SK-N-SH (cell line): ENCODE measurements at regions not wholly inside any gene's neighbourhood (a gene's known extent, or its start where the extent isn't known, plus 50 kb on each side); places are given as distances from the start of the nearest gene placed in this dataset.

Source experiments
- CTCF ChIA-PET: fragments of 300-600, 350-600 bp; formaldehyde crosslinking; extraction: SDS; loops from one replicate; lab custom pipeline; 2021; lab: Yijun Ruan, JAX
- POLR2A ChIA-PET: fragments of 350-600 bp; sonication (Branson Sonifier 250); formaldehyde crosslinking; extraction: SDS; loops from one replicate; lab custom pipeline; 2020; ENCODE audit warnings: antibody characterized with exemption, inconsistent platforms; lab: Yijun Ruan, JAX
- DNase-seq: peaks from one replicate; pipeline ENCODE4 v3.0.0; 2012
- H2AFZ ChIP-seq: fragments of 200-600 bp; sonication (generic); 2 replicates; pipeline ENCODE4 v1.8.1; 2016; ENCODE audit warnings: antibody characterized with exemption, mild to moderate bottlenecking, low read depth
- H3F3A ChIP-seq: fragments of 200-600 bp; sonication (generic); replicated peaks from 2 replicates; pipeline ENCODE3; 2016; ENCODE audit warnings: antibody characterized with exemption, mild to moderate bottlenecking; ENCODE audit not compliant: insufficient read depth
- H3K27ac ChIP-seq, 2 experiments: fragments of 200-500 bp in 1 of 2; fragments of 200-600 bp in 1 of 2; sonication (Bioruptor generic) in 1 of 2; sonication (generic), shearing (Covaris generic) in 1 of 2; 2 replicates each; pipeline versions ENCODE4 v1.5.1 to v1.6.1; 2014 to 2016; ENCODE audit warnings: low read depth in 2 of 2, inconsistent platforms in 1 of 2, low read length in 1 of 2, mild to moderate bottlenecking in 1 of 2, mixed read lengths in 1 of 2
- H3K27me3 ChIP-seq: fragments of 200-600 bp; sonication (generic), shearing (Covaris generic); 2 replicates; pipeline ENCODE4 v1.6.1; 2016; ENCODE audit warnings: mixed run types; ENCODE audit not compliant: insufficient read depth
- H3K36me3 ChIP-seq, 2 experiments: fragments of 200-500 bp in 1 of 2; fragments of 200-600 bp in 1 of 2; sonication (Bioruptor generic) in 1 of 2; sonication (generic) in 1 of 2; replicated peaks in 1 of 2; 2 replicates each; pipeline versions ENCODE3 to v1.5.1; 2014 to 2016; ENCODE audit warnings: low read length in 1 of 2, mild to moderate bottlenecking in 1 of 2; ENCODE audit not compliant: insufficient read depth in 2 of 2, control insufficient read depth in 1 of 2
- H3K4me1 ChIP-seq, 2 experiments: fragments of 200-500 bp in 1 of 2; fragments of 200-600 bp in 1 of 2; sonication (Bioruptor generic) in 1 of 2; sonication (generic), shearing (Covaris generic) in 1 of 2; 2 replicates each; pipeline versions ENCODE4 v1.5.1 to v1.6.1; 2014 to 2016; ENCODE audit warnings: low read depth in 1 of 2, low read length in 1 of 2, mixed run types in 1 of 2; ENCODE audit not compliant: insufficient read depth in 2 of 2, control insufficient read depth in 1 of 2
- H3K4me2 ChIP-seq: fragments of 200-600 bp; sonication (generic), shearing (Covaris generic); 2 replicates; pipeline ENCODE4 v1.6.1; 2017; ENCODE audit warnings: mixed run types
- H3K4me3 ChIP-seq, 2 experiments: fragments of 200-500 bp in 1 of 2; fragments of 200-600 bp in 1 of 2; sonication (Bioruptor generic) in 1 of 2; sonication (generic), shearing (Covaris generic) in 1 of 2; 2 replicates each; pipeline versions ENCODE4 v1.5.1 to v1.8.1; 2014 to 2016; ENCODE audit warnings: low read depth in 2 of 2, inconsistent platforms in 1 of 2, low read length in 1 of 2, mild to moderate bottlenecking in 1 of 2, mixed read lengths in 1 of 2, moderate library complexity in 1 of 2
- H3K79me2 ChIP-seq: fragments of 200-600 bp; sonication (generic); 2 replicates; pipeline ENCODE4 v1.8.1; 2017; ENCODE audit warnings: mild to moderate bottlenecking; ENCODE audit not compliant: insufficient read depth
- H3K9ac ChIP-seq: fragments of 200-600 bp; sonication (generic); 2 replicates; pipeline ENCODE4 v1.6.1; 2017; ENCODE audit warnings: mixed run types
- H3K9me2 ChIP-seq: fragments of 200-600 bp; sonication (generic); 2 replicates; pipeline ENCODE4 v1.6.1; 2017; ENCODE audit warnings: mixed run types
- H3K9me3 ChIP-seq: fragments of 200-600 bp; sonication (generic); 2 replicates; pipeline ENCODE4 v1.6.1; 2017; ENCODE audit warnings: mixed run types, mild to moderate bottlenecking, moderate library complexity
- H4K20me1 ChIP-seq: fragments of 200-600 bp; sonication (generic); 2 replicates; pipeline ENCODE4 v1.6.1; 2017; ENCODE audit warnings: mild to moderate bottlenecking, mixed run types; ENCODE audit not compliant: insufficient read depth
- CHD2 ChIP-seq: fragments of 150-350 bp; IDR thresholded peaks from 2 replicates; pipeline ENCODE4 v1.6.1; 2018; ENCODE audit warnings: low read length; ENCODE audit not compliant: partially characterized antibody
- CTCF ChIP-seq: fragments of 200-600 bp; sonication (generic); IDR thresholded peaks from 2 replicates; pipeline ENCODE4 v1.6.1; 2017; ENCODE audit warnings: antibody characterized with exemption, mild to moderate bottlenecking, moderate library complexity
- EP300 ChIP-seq, 2 experiments: IDR thresholded peaks; 2 replicates each; pipeline versions ENCODE4 v1.4.0 to v1.6.1; 2012; ENCODE audit warnings: borderline replicate concordance in 1 of 2, low read depth in 1 of 2, low read length in 1 of 2
- FOXJ3 ChIP-seq: sonication (generic); formaldehyde crosslinking; IDR thresholded peaks from 2 replicates; pipeline ENCODE4 v1.5.1; 2020; ENCODE audit warnings: mild to moderate bottlenecking, missing genetic modification reagents
- GABPA ChIP-seq: IDR thresholded peaks from 2 replicates; pipeline ENCODE4 v1.4.0; 2012; ENCODE audit warnings: low read depth, mild to moderate bottlenecking
- JUND ChIP-seq: IDR thresholded peaks from 2 replicates; pipeline ENCODE4 v1.4.0; 2012
- MAX ChIP-seq: IDR thresholded peaks from 2 replicates; pipeline ENCODE4 v1.4.0; 2012; ENCODE audit warnings: low read depth
- MXI1 ChIP-seq: IDR thresholded peaks from 2 replicates; pipeline ENCODE4 v1.6.1; 2012; ENCODE audit warnings: mild to moderate bottlenecking, low read depth, low read length, improper control_type of control experiment
- NRF1 ChIP-seq: IDR thresholded peaks from 2 replicates; pipeline ENCODE4 v1.6.1; 2012; ENCODE audit warnings: low read depth, mild to moderate bottlenecking, low read length
- PBX3 ChIP-seq: IDR thresholded peaks from 2 replicates; pipeline ENCODE4; 2012
- POLR2AphosphoS5 ChIP-seq: IDR thresholded peaks from 2 replicates; pipeline ENCODE4 v1.6.1; 2012; ENCODE audit warnings: low read depth, low read length
- REST ChIP-seq: IDR thresholded peaks from 2 replicates; pipeline ENCODE4 v1.6.1; 2012; ENCODE audit warnings: mild to moderate bottlenecking, low read depth, low read length, moderate library complexity
- RXRA ChIP-seq: IDR thresholded peaks from 2 replicates; pipeline ENCODE4 v1.4.0; 2012; ENCODE audit warnings: low read depth, mild to moderate bottlenecking, borderline replicate concordance
- SIN3A ChIP-seq: IDR thresholded peaks from 2 replicates; pipeline ENCODE4 v1.6.1; 2012; ENCODE audit warnings: low read depth, mild to moderate bottlenecking, low read length, moderate library complexity, borderline replicate concordance
- TAF1 ChIP-seq: IDR thresholded peaks from 2 replicates; pipeline ENCODE4 v1.6.1; 2012; ENCODE audit warnings: low read depth, mild to moderate bottlenecking, low read length, moderate library complexity, borderline replicate concordance
- TEAD4 ChIP-seq: IDR thresholded peaks from 2 replicates; pipeline ENCODE4 v1.4.0; 2012; ENCODE audit warnings: mild to moderate bottlenecking, borderline replicate concordance; ENCODE audit not compliant: insufficient read depth
- YY1 ChIP-seq: IDR thresholded peaks from 2 replicates; pipeline ENCODE4 v1.4.0; 2012; ENCODE audit warnings: low read depth, mild to moderate bottlenecking
- ZBTB33 ChIP-seq: IDR thresholded peaks from 2 replicates; pipeline ENCODE4 v1.4.0; 2012; ENCODE audit warnings: low read depth, borderline replicate concordance
- WGBS: methylation state at CpG from one replicate; pipeline ENCODE4 v1.1.6; 2017; ENCODE audit warnings: low lambda C conversion rate; 5-methylcytosine and 5-hydroxymethylcytosine counted together
- TF ChIP-seq, protein P1 (sequence below): fragments of 150-350 bp; IDR thresholded peaks from 2 replicates; pipeline ENCODE4 v1.6.1; 2017; ENCODE audit warnings: antibody characterized with exemption, low read length, low read depth, borderline replicate concordance

DNA sequence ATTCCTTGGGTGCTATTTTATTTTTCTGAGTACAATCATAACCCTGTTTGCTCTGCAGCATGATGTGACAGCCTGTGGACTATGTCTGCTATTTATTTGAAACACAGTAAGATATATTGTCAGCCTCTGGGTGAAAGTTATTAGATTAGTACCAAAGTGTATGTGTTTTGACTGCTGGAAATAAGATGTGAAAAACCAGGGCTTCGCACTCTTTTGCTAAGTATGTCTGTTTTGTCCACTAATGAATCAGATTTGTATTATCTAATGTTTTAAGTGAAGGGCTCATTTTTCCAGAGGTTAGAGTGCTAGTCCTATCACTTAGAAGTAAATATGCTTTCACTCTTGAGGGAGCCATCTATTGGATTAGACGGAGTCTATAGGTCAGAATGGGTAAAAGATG lies 569.8 kb upstream of the FZD8 start (continued):
- TF ChIP-seq RXRA (no peak), SIN3A (no peak), GABPA (no peak)
- TF ChIP-seq, all 33 proteins: peak for 5

- H3K79me2 ChIP-seq: no peaks in the 10 kb centered on the region
- H3F3A ChIP-seq: no peaks in the 10 kb centered on the region
- H3K9ac ChIP-seq: no peak overlapping the region
- peaks cover 0 to 12% of the 10 kb centered on the region in 2 experiments; a peak in 2 of 4 replicates for H3K4me1 ChIP-seq
- ChIA-PET POLR2A (no interaction called here), CTCF (no interaction called here)
- H3K9me3 ChIP-seq: no peaks in the 10 kb centered on the region
- 94% methylated on average over 5 of the region's 5 CpGs for WGBS
- no peak overlapping the region for H2AFZ ChIP-seq
- H3K36me3 ChIP-seq: no peaks in the 10 kb centered on the region
- DNase-seq: no peak
- H3K27me3 ChIP-seq: no peaks in the 10 kb centered on the region
- H3K4me3 ChIP-seq: no peak overlapping the region
- H4K20me1 ChIP-seq: no peaks in the 10 kb centered on the region
- no peaks in the 10 kb centered on the region for H3K9me2 ChIP-seq
- TF ChIP-seq MXI1: no peak
- TF ChIP-seq FOXJ3 (CRISPR knock-in tag): no peak
- TF ChIP-seq ZBTB33: no peak
- TF ChIP-seq PBX3: no peak
- TF ChIP-seq REST: no peak
- no peak for TF ChIP-seq JUND
- no peak for TF ChIP-seq POLR2AphosphoS5
- TF ChIP-seq, protein P1, sequence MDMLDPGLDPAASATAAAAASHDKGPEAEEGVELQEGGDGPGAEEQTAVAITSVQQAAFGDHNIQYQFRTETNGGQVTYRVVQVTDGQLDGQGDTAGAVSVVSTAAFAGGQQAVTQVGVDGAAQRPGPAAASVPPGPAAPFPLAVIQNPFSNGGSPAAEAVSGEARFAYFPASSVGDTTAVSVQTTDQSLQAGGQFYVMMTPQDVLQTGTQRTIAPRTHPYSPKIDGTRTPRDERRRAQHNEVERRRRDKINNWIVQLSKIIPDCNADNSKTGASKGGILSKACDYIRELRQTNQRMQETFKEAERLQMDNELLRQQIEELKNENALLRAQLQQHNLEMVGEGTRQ: no peak
- no peak for TF ChIP-seq CHD2
- no peak for TF ChIP-seq MAX
- no peak for TF ChIP-seq NRF1
- TF ChIP-seq TEAD4: no peak
- no peak for TF ChIP-seq CTCF
- no peak for TF ChIP-seq TAF1
- no peak for TF ChIP-seq YY1
- TF ChIP-seq RXRA: no peak
- no peak for TF ChIP-seq EP300 (IDR thresholded peaks at IDR 0.05; ENCODE audit: borderline replicate concordance in 1 of 2, low read depth in 1 of 2, low read length in 1 of 2)
- H3K27ac ChIP-seq: no peak overlapping the region
- H3K4me2 ChIP-seq: no peak overlapping the region
These were observed 567.4 kb upstream of the FZD8 start for GRCh38 chr10:36209480-36209879.
